Upper lobe of left lung (tissue), 4 donors: ENCODE measurements at regions not wholly inside any gene's neighbourhood (a gene's known extent, or its start where the extent isn't known, plus 50 kb on each side); places are given as distances from the start of the nearest gene placed in this dataset.

ENCODE experiments used
- POLR2AphosphoS5 ChIP-seq, 2 donors: sonication (generic); formaldehyde crosslinking; IDR thresholded peaks; one replicate each; pipeline ENCODE4 v1.5.1; 2017; ENCODE audit warnings: antibody characterized with exemption in 2 of 2
- TF ChIP-seq, protein P1 (sequence below), 6 experiments: fragments of 450-650 bp in 4 of 6; fragments of 200-600 bp in 2 of 6; sonication (generic) in 2 of 6; IDR thresholded peaks; one replicate each; pipeline ENCODE4 v1.5.1; 2016 to 2019; ENCODE audit warnings: antibody characterized with exemption in 6 of 6

DNA sequence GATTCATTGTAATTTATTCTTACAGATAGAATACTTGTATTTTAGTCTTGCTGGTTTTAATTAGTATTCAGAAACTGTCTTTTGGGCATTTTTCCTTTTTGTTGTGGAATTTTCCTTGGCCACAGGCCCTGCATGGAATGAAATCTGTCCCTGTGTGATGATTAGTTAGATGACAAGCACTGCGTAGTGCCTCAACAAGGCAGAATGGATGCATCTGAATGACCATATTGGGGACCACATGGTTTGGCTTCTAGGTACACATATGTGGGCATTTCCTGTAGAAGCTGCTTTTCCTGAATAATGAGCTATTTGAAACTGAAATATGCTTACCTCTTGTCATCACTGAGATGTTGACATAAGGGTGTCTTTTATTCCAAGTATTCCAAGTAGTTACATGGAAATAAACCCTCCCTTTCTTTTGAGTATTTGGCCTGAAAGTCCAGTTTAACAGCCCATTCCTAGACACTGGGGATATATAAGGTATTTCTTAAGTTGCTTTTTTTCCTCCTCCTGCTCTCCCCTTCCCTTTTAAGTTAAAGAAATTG lies 147.3 kb downstream of the YTHDC2 start:
- TF ChIP-seq, protein P1, sequence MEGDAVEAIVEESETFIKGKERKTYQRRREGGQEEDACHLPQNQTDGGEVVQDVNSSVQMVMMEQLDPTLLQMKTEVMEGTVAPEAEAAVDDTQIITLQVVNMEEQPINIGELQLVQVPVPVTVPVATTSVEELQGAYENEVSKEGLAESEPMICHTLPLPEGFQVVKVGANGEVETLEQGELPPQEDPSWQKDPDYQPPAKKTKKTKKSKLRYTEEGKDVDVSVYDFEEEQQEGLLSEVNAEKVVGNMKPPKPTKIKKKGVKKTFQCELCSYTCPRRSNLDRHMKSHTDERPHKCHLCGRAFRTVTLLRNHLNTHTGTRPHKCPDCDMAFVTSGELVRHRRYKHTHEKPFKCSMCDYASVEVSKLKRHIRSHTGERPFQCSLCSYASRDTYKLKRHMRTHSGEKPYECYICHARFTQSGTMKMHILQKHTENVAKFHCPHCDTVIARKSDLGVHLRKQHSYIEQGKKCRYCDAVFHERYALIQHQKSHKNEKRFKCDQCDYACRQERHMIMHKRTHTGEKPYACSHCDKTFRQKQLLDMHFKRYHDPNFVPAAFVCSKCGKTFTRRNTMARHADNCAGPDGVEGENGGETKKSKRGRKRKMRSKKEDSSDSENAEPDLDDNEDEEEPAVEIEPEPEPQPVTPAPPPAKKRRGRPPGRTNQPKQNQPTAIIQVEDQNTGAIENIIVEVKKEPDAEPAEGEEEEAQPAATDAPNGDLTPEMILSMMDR (IDR thresholded peaks at IDR 0.05): no peak
- no peak for TF ChIP-seq POLR2AphosphoS5 (IDR thresholded peaks at IDR 0.05)
